CD4-positive, alpha-beta T cell treated with Interferon gamma for 1 hour (primary cell): ENCODE measurements at regions not wholly inside any gene's neighbourhood (a gene's known extent, or its start where the extent isn't known, plus 50 kb on each side); places are given as distances from the start of the nearest gene placed in this dataset.

ENCODE experiments used
- DNase-seq: peaks from one replicate; pipeline ENCODE4 v3.0.0-alpha.2; 2020

GRCh38 chr10:21197838-21198237 is 300.7 kb upstream of the NEBL start:
- DNase-seq: no peak

- no peak for DNase-seq
Measured at GRCh38 chr10:21196822-21197395, 299.8 kb upstream of the NEBL start.

- no peak for DNase-seq
Measured at GRCh38 chr10:21195252-21195651, 298.1 kb upstream of the NEBL start.

GRCh38 chr10:21194510-21194993 is 297.4 kb upstream of the NEBL start:
- no peak for DNase-seq

GRCh38 chr10:21193196-21193595 is 296.1 kb upstream of the NEBL start:
- no peak for DNase-seq

GRCh38 chr10:21191512-21191911 is 294.4 kb upstream of the NEBL start:
- DNase-seq: no peak

- DNase-seq: no peak
Measured at GRCh38 chr10:21184984-21185383, 287.9 kb upstream of the NEBL start.

GRCh38 chr10:21184216-21184615 is 287.1 kb upstream of the NEBL start:
- no peak for DNase-seq

GRCh38 chr10:21183025-21183424 is 285.9 kb upstream of the NEBL start:
- no peak for DNase-seq

- no peak for DNase-seq
Measured at GRCh38 chr10:21181451-21181850, 284.3 kb upstream of the NEBL start.

GRCh38 chr10:21180604-21181003 is 283.5 kb upstream of the NEBL start:
- no peak for DNase-seq

GRCh38 chr10:21176934-21177480 is 279.9 kb upstream of the NEBL start:
- no peak for DNase-seq

GRCh38 chr10:21175797-21176196 is 278.7 kb upstream of the NEBL start:
- DNase-seq: no peak

- no peak for DNase-seq
Measured at GRCh38 chr10:21174715-21175495, 277.8 kb upstream of the NEBL start.

- DNase-seq: no peak
Measured at GRCh38 chr10:21173802-21174714, 276.9 kb upstream of the NEBL start.

- DNase-seq: no peak
Measured at GRCh38 chr10:21172930-21173801, 276.1 kb upstream of the NEBL start.

GRCh38 chr10:21172542-21172929 is 275.4 kb upstream of the NEBL start:
- DNase-seq: no peak

- DNase-seq: no peak
Measured at GRCh38 chr10:21171936-21172541, 274.9 kb upstream of the NEBL start.

- no peak for DNase-seq
Measured at GRCh38 chr10:21171197-21171935, 274.3 kb upstream of the NEBL start.

GRCh38 chr10:21170216-21170615 is 273.1 kb upstream of the NEBL start:
- DNase-seq: no peak

- DNase-seq: no peak
Measured at GRCh38 chr10:21169271-21169670, 272.2 kb upstream of the NEBL start.
